ENCODE measurements at regions not wholly inside any gene's neighbourhood (a gene's known extent, or its start where the extent isn't known, plus 50 kb on each side); places are given as distances from the start of the nearest gene placed in this dataset.

- H2BK5ac ChIP-seq (ENCODE audit: low read length), result no peak overlapping the region
- H3K18ac ChIP-seq (ENCODE audit: low read length), result no peak overlapping the region
- no peak overlapping the region for H3K14ac ChIP-seq (ENCODE audit: low read length)
- H3K4me2 ChIP-seq (ENCODE audit: insufficient read depth, low read length, poor library complexity, severe bottlenecking), result no peak overlapping the region
- peaks cover 0 to 2% (median 0%) of the 10 kb centered on the region in 3 experiments for H3K27me3 ChIP-seq (ENCODE audit: control insufficient read depth in 3 of 3, insufficient read depth in 3 of 3, low read depth in 1 of 3, low read length in 3 of 3)
- no peak overlapping the region for H2BK15ac ChIP-seq (ENCODE audit: low read length)
- H2BK120ac ChIP-seq (ENCODE audit: low read depth, low read length), result no peak overlapping the region
- H2AK5ac ChIP-seq (ENCODE audit: low read depth, low read length), result no peak overlapping the region
- H3K4me3 ChIP-seq (ENCODE audit: low read length in 2 of 2), result no peak overlapping the region
- no peak overlapping the region for H2AFZ ChIP-seq (ENCODE audit: low read length)
- H3K27ac ChIP-seq (replicated peaks; ENCODE audit: low read length), result peak overlapping the region; percentile 26
- H3K4ac ChIP-seq (ENCODE audit: low read length), result no peak overlapping the region
- H3K9me3 ChIP-seq (replicated peaks in 1 of 2; ENCODE audit: control insufficient read depth in 2 of 2, insufficient read depth in 1 of 2, low read depth in 1 of 2, low read length in 2 of 2), result peaks cover 0 to 7% of the 10 kb centered on the region in 2 donors
- no peaks in the 10 kb centered on the region for H3K79me1 ChIP-seq (ENCODE audit: low read depth, low read length)
- peaks cover 0 to 5% of the 10 kb centered on the region in 2 donors for H3K4me1 ChIP-seq (ENCODE audit: control insufficient read depth in 2 of 2, insufficient read depth in 1 of 2, low read depth in 1 of 2, low read length in 2 of 2)
- H3K9ac ChIP-seq (ENCODE audit: low read depth, low read length, poor library complexity), result no peak overlapping the region
- H4K91ac ChIP-seq (ENCODE audit: low read depth, low read length, poor library complexity), result no peak overlapping the region
- WGBS, 2 donors (ENCODE audit: extremely low coverage in 2 of 2, insufficient read length in 2 of 2, insufficient replicate concordance in 1 of 2), result no CpG with 5 or more reads among the region's 2 CpGs
- no peaks in the 10 kb centered on the region for H3K36me3 ChIP-seq (replicated peaks in 1 of 2; ENCODE audit: control insufficient read depth in 2 of 2, insufficient read depth in 2 of 2, low read length in 2 of 2)
- H3K23ac ChIP-seq (ENCODE audit: low read depth, low read length, poor library complexity), result no peak overlapping the region
- no peak for DNase-seq (ENCODE audit: low spot score)
- H4K8ac ChIP-seq (ENCODE audit: low read depth, low read length), result no peak overlapping the region
- no peak overlapping the region for H2BK12ac ChIP-seq (ENCODE audit: low read length)
Measured at GRCh38 chr20:60897976-60898375, 354.1 kb upstream of the CDH4 start.

GRCh38 chr20:60899320-60899719 lies 352.7 kb upstream of the CDH4 start:
- Histone ChIP-seq H3K36me3 (replicated peaks in 1 of 2; ENCODE audit: control insufficient read depth in 2 of 2, insufficient read depth in 2 of 2, low read length in 2 of 2) (no peaks in the 10 kb centered on the region), H4K8ac (ENCODE audit: low read depth, low read length) (no peak overlapping the region), H2BK120ac (ENCODE audit: low read depth, low read length) (no peak overlapping the region), H2AK5ac (ENCODE audit: low read depth, low read length) (no peak overlapping the region), H3K18ac (ENCODE audit: low read length) (no peak overlapping the region), H4K91ac (ENCODE audit: low read depth, low read length, poor library complexity) (no peak overlapping the region), H3K4me3 (ENCODE audit: low read length in 2 of 2) (no peak overlapping the region), H3K4me1 (ENCODE audit: control insufficient read depth in 2 of 2, insufficient read depth in 1 of 2, low read depth in 1 of 2, low read length in 2 of 2) (peaks cover 0 to 5% of the 10 kb centered on the region in 2 donors), H3K23ac (ENCODE audit: low read depth, low read length, poor library complexity) (no peak overlapping the region), H2BK5ac (ENCODE audit: low read length) (no peak overlapping the region), H3K4ac (ENCODE audit: low read length) (no peak overlapping the region), H3K27ac (replicated peaks; ENCODE audit: low read length) (no peak overlapping the region), H2AFZ (ENCODE audit: low read length) (no peak overlapping the region), H3K79me1 (ENCODE audit: low read depth, low read length) (no peaks in the 10 kb centered on the region), H3K9ac (ENCODE audit: low read depth, low read length, poor library complexity) (no peak overlapping the region), H3K9me3 (replicated peaks in 1 of 2; ENCODE audit: control insufficient read depth in 2 of 2, insufficient read depth in 1 of 2, low read depth in 1 of 2, low read length in 2 of 2) (peaks cover 0 to 7% of the 10 kb centered on the region in 2 donors), H2BK15ac (ENCODE audit: low read length) (no peak overlapping the region), H3K14ac (ENCODE audit: low read length) (no peak overlapping the region), H2BK12ac (ENCODE audit: low read length) (no peak overlapping the region), H3K4me2 (ENCODE audit: insufficient read depth, low read length, poor library complexity, severe bottlenecking) (no peak overlapping the region), H3K27me3 (ENCODE audit: control insufficient read depth in 3 of 3, insufficient read depth in 3 of 3, low read depth in 1 of 3, low read length in 3 of 3) (peaks cover 0 to 2% (median 0%) of the 10 kb centered on the region in 3 experiments)
- DNase-seq (ENCODE audit: low spot score), result no peak
- no CpG with 5 or more reads among the region's 2 CpGs for WGBS, 2 donors (ENCODE audit: extremely low coverage in 2 of 2, insufficient read length in 2 of 2, insufficient replicate concordance in 1 of 2)

DNA sequence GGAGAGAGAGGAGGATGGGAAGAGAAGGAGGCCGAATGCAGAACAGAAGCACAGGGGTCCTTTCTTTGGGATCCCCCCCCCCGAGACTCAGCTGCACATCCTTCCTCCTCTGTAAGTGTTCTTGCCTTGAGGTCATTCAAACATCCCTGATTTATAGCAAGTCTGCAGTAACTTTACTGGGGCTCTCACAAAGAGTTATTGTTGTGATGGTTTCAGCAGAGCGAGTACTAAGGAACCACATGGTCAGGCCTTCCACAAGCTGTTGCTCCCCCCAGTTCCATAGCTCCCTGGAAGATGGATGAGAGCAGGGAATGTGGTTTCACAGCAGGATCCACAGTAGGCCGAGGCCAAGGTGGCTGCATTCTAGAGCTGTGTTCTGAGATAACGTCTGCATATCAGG lies 351.4 kb upstream of the CDH4 start:
- no peak overlapping the region for H3K4ac ChIP-seq (ENCODE audit: low read length)
- H3K4me3 ChIP-seq (ENCODE audit: low read length in 2 of 2), result no peak overlapping the region
- no peak overlapping the region for H2BK15ac ChIP-seq (ENCODE audit: low read length)
- no peak overlapping the region for H4K8ac ChIP-seq (ENCODE audit: low read depth, low read length)
- H3K36me3 ChIP-seq (replicated peaks in 1 of 2; ENCODE audit: control insufficient read depth in 2 of 2, insufficient read depth in 2 of 2, low read length in 2 of 2), result no peaks in the 10 kb centered on the region
- no peak overlapping the region for H2AK5ac ChIP-seq (ENCODE audit: low read depth, low read length)
- no peak overlapping the region for H2AFZ ChIP-seq (ENCODE audit: low read length)
- H3K4me1 ChIP-seq (ENCODE audit: control insufficient read depth in 2 of 2, insufficient read depth in 1 of 2, low read depth in 1 of 2, low read length in 2 of 2), result peaks cover 0 to 5% of the 10 kb centered on the region in 2 donors
- H2BK12ac ChIP-seq (ENCODE audit: low read length), result no peak overlapping the region
- H4K91ac ChIP-seq (ENCODE audit: low read depth, low read length, poor library complexity), result peak overlapping the region; percentile 56
- H3K14ac ChIP-seq (ENCODE audit: low read length), result no peak overlapping the region
- H2BK5ac ChIP-seq (ENCODE audit: low read length), result no peak overlapping the region
- H3K4me2 ChIP-seq (ENCODE audit: insufficient read depth, low read length, poor library complexity, severe bottlenecking), result no peak overlapping the region
- no peak overlapping the region for H3K27ac ChIP-seq (replicated peaks; ENCODE audit: low read length)
- peak overlapping the region; percentile 21 for H3K18ac ChIP-seq (ENCODE audit: low read length)
- no peaks in the 10 kb centered on the region for H3K79me1 ChIP-seq (ENCODE audit: low read depth, low read length)
- no peak overlapping the region for H3K9ac ChIP-seq (ENCODE audit: low read depth, low read length, poor library complexity)
- no peak overlapping the region for H3K23ac ChIP-seq (ENCODE audit: low read depth, low read length, poor library complexity)
- WGBS, 2 donors (ENCODE audit: extremely low coverage in 2 of 2, insufficient read length in 2 of 2, insufficient replicate concordance in 1 of 2), result no CpG with 5 or more reads among the region's 5 CpGs
- no peak overlapping the region for H2BK120ac ChIP-seq (ENCODE audit: low read depth, low read length)
- peaks cover 0 to 1% (median 0%) of the 10 kb centered on the region in 3 experiments for H3K27me3 ChIP-seq (ENCODE audit: control insufficient read depth in 3 of 3, insufficient read depth in 3 of 3, low read depth in 1 of 3, low read length in 3 of 3)
- DNase-seq (ENCODE audit: low spot score), result no peak
- H3K9me3 ChIP-seq (replicated peaks in 1 of 2; ENCODE audit: control insufficient read depth in 2 of 2, insufficient read depth in 1 of 2, low read depth in 1 of 2, low read length in 2 of 2), result peaks cover 0 to 6% of the 10 kb centered on the region in 2 donors

GRCh38 chr20:60901831-60902230 lies 350.2 kb upstream of the CDH4 start:
- no peak for DNase-seq (ENCODE audit: low spot score)
- Histone ChIP-seq H4K91ac (ENCODE audit: low read depth, low read length, poor library complexity) (no peak overlapping the region), H3K79me1 (ENCODE audit: low read depth, low read length) (no peaks in the 10 kb centered on the region), H3K14ac (ENCODE audit: low read length) (no peak overlapping the region), H3K9me3 (replicated peaks in 1 of 2; ENCODE audit: control insufficient read depth in 2 of 2, insufficient read depth in 1 of 2, low read depth in 1 of 2, low read length in 2 of 2) (peaks cover 0 to 3% of the 10 kb centered on the region in 2 donors), H2BK5ac (ENCODE audit: low read length) (no peak overlapping the region), H3K27me3 (ENCODE audit: control insufficient read depth in 3 of 3, insufficient read depth in 3 of 3, low read depth in 1 of 3, low read length in 3 of 3) (no peaks in the 10 kb centered on the region), H3K4me1 (ENCODE audit: control insufficient read depth in 2 of 2, insufficient read depth in 1 of 2, low read depth in 1 of 2, low read length in 2 of 2) (peaks cover 0 to 5% of the 10 kb centered on the region in 2 donors), H3K4me2 (ENCODE audit: insufficient read depth, low read length, poor library complexity, severe bottlenecking) (no peak overlapping the region), H2BK15ac (ENCODE audit: low read length) (no peak overlapping the region), H3K9ac (ENCODE audit: low read depth, low read length, poor library complexity) (no peak overlapping the region), H2AFZ (ENCODE audit: low read length) (no peak overlapping the region), H2AK5ac (ENCODE audit: low read depth, low read length) (no peak overlapping the region), H2BK12ac (ENCODE audit: low read length) (no peak overlapping the region), H3K23ac (ENCODE audit: low read depth, low read length, poor library complexity) (no peak overlapping the region), H3K27ac (replicated peaks; ENCODE audit: low read length) (no peak overlapping the region), H3K4me3 (ENCODE audit: low read length in 2 of 2) (no peak overlapping the region), H3K36me3 (replicated peaks in 1 of 2; ENCODE audit: control insufficient read depth in 2 of 2, insufficient read depth in 2 of 2, low read length in 2 of 2) (no peaks in the 10 kb centered on the region), H3K18ac (ENCODE audit: low read length) (no peak overlapping the region), H3K4ac (ENCODE audit: low read length) (no peak overlapping the region), H2BK120ac (ENCODE audit: low read depth, low read length) (no peak overlapping the region), H4K8ac (ENCODE audit: low read depth, low read length) (no peak overlapping the region)
- WGBS, 2 donors (ENCODE audit: extremely low coverage in 2 of 2, insufficient read length in 2 of 2, insufficient replicate concordance in 1 of 2), result no CpG with 5 or more reads among the region's 1 CpG

Measured in neuronal stem cell (in vitro differentiated cells).